ENCODE measurements at regions not wholly inside any gene's neighbourhood (a gene's known extent, or its start where the extent isn't known, plus 50 kb on each side); places are given as distances from the start of the nearest gene placed in this dataset.

- no peak for DNase-seq
Measured at GRCh38 chr12:24025153-24025798, 75.8 kb upstream of the SOX5 start.

DNA sequence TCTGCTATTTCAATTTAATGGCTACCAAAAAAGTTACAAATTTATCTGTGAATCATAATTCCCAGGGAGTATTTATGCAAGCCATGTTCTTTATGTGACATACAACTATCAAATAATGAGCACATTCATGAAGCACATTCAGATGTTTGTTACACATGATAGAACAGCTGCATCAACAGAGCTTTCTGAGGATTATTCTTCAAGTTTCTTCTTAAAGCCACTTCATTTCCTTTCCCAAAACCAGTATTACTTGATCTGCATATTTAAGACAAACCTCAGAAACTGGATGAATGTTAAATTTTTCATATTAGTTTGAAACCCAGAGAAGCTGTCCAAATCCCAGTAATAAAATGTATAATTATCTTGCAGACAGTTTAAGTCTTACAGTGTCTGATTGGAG lies 73.6 kb upstream of the SOX5 start:
- no peak for DNase-seq

DNA sequence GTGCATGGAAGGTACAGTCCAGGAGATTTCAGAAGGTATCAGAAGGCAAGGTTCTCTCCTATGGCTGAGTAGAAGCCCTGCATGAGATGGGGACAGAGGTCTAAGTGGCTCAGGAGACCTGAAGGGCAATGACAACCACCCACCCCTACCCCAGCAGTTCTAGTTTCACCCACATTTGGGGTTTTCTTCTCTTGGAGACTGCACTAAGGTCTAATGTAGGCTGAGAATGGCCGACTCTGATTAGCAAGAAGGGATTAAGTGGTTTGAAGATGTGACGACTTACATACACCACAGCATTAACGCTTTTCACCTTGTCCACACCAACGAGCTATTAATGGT lies 71.7 kb upstream of the SOX5 start:
- DNase-seq, result no peak

GRCh38 chr12:24020397-24021163 lies 71.1 kb upstream of the SOX5 start:
- DNase-seq, result no peak

DNA sequence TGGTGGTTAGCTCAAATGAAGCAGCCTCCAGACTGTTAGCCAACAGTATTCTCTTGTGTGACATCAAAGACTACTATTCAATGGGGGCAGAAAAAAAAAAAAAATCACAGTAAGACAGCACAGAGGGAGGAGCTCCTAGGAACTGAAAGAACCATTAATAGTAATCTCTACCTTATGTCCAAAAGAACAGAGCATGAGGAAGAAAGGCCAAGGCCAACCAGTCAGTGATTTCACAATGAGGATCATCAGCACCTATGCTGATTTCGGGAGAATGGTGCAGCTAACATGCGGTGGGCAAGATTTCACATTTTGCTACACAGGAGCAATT lies 66.3 kb upstream of the SOX5 start:
- no peak for DNase-seq

DNA sequence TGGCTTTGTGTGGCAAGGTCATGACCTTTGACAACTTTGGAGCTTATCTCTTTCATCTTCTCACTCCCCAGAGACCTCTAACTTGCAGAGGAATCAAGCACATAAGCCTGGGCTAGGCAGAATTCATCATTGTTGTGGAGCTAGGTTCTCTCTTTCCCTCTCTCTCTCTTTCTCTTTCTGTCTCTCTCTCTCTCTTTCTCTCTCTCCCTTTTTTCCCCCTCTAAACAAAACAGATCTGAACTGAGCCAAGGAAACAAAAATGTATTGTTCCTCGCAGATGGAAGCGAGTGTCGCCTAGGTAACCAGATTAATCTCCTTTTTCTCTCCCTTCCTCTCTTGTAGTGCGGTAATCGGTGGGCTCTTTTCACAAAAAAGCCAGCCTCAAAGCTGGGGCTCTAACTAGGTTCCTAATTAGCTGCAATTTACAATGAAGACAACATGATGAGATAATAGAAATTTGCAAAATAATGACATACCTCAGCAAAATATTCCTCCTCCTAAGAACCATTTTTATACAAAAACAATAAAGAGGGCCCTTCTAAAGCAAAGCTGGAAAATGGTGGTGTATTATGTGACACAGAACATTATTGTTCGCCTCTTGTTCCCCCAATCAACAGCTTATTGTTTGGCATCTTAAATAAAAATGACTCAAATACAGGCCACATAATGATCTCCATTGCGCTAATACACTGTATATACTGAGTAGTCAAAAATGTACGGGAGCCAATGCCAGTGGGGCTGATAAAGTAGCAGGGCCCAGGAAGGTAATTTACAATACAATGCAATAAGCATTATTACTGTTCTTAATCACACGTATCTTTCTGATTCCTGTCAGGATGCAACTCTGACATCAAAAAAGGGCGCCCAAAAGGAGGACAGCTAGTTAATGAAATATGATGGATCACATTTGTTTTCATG lies 65.7 kb upstream of the SOX5 start:
- DNase-seq, result no peak

DNA sequence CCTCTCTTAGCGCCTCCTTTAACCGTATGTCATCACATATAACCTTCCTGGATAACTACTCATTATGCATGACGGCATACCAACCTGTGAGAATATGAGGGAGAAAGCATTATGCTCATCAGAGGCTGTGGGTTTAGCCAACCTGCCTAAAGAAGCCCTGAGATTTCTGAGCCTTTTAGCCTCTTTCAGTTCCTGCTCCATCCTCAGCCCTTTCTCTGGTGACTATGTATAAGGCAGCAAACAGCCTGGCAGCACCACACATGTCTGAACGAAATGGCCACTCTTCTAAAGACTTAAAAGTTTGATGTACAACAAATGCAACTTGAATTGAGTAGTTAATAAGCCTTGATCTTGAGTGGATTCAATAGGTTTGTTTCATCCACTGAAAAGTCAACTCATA lies 64.8 kb upstream of the SOX5 start:
- no peak for DNase-seq

- no peak for DNase-seq
Measured at GRCh38 chr12:24012528-24012927, 63.1 kb upstream of the SOX5 start.

DNA sequence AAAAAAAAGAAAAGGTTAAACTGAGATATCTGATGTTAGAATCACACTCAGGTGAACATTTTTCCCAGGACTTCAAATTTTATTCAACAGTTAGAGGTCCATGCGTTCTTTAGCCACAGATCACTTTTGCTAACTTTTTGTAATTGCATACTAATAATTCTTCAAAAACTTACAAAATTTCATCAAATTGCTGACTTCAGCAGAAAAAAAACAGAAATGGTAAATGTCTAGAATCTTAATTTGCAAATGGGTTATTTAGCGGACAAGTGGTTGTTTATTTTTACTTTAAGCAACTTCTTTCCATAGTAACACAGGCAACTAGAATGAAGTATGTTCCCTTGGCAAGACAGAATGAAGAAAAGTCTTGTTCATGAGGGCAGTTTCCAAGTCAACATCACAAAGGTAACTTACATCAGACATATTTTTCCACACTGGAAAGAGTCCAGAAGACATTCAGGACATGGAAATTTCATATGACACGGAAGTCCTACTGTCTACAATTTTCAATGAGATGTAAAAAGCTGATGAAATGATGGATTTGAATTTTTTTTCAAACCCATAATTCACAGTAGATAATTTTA lies 62.5 kb upstream of the SOX5 start:
- DNase-seq, result no peak

DNA sequence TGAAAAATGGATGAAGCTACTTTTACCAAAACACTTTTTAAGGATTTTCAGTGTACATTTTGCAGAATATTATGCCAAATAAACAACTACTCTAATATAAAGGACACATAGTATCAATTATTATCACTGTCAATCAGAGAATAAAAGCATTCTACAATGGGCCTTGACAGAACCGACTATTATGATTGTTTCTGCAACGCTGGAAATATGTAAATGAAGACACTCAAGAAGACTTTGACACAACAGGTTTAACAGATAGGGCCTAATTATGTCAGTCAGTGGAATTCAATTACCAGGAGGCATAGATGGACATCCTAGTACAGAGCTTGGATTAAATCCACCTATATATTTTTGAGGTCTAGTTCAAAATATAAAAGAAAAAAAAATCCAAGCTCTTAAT lies 58.7 kb upstream of the SOX5 start:
- DNase-seq, result no peak
